CD4-positive, alpha-beta T cell (primary cell): ENCODE measurements at regions not wholly inside any gene's neighbourhood (a gene's known extent, or its start where the extent isn't known, plus 50 kb on each side); places are given as distances from the start of the nearest gene placed in this dataset.

ENCODE experiments used
- ATAC-seq: fragments of 200-7000 bp; cut with Tn5 transposase; one replicate; pipeline ENCODE4 v1.10.0; 2022; ENCODE audit warnings: mild to moderate bottlenecking; ENCODE audit not compliant: poor library complexity
- CTCF ChIA-PET: fragments of 350-600 bp; sonication (Branson Sonifier 250); formaldehyde crosslinking; loops from one replicate; lab custom pipeline; 2021; ENCODE audit warnings: antibody characterized with exemption, inconsistent platforms; lab: Charles Lee
- POLR2A ChIA-PET: fragments of 350-600 bp; sonication (Branson Sonifier 250); formaldehyde crosslinking; loops from one replicate; lab custom pipeline; 2021; ENCODE audit warnings: antibody characterized with exemption, inconsistent platforms; lab: Charles Lee
- DNase-seq, 14 experiments: peaks; one replicate each; pipeline ENCODE4 v3.0.0-alpha.2; 2013 to 2020; ENCODE audit warnings: mixed read lengths in 2 of 14
- H3K27ac ChIP-seq, 2 donors: one replicate each; pipeline versions ENCODE4 v1.5.1 to v1.7.0; 2013; ENCODE audit warnings: low read length in 2 of 2, low read depth in 1 of 2, mild to moderate bottlenecking in 1 of 2
- H3K27me3 ChIP-seq, 2 experiments: 1 replicate in 1 of 2; 2 replicates in 1 of 2; pipeline versions ENCODE4 v1.6.1 to v1.7.0; 2013; ENCODE audit warnings: low read length in 2 of 2, control low read depth in 1 of 2, mild to moderate bottlenecking in 1 of 2, moderate library complexity in 1 of 2; ENCODE audit not compliant: insufficient read depth in 2 of 2, control insufficient read depth in 1 of 2
- H3K36me3 ChIP-seq: one replicate; pipeline ENCODE4 v1.6.1; 2013; ENCODE audit warnings: low read length, control low read depth; ENCODE audit not compliant: insufficient read depth
- H3K4me1 ChIP-seq: one replicate; pipeline ENCODE4 v1.6.1; 2013; ENCODE audit warnings: low read length, control low read depth; ENCODE audit not compliant: insufficient read depth
- H3K4me3 ChIP-seq: one replicate; pipeline ENCODE4 v1.5.1; 2013; ENCODE audit warnings: mild to moderate bottlenecking, low read length, moderate library complexity
- H3K9me3 ChIP-seq, 2 experiments: 1 replicate in 1 of 2; 2 replicates in 1 of 2; pipeline versions ENCODE4 v1.6.1 to v1.7.0; 2013; ENCODE audit warnings: low read length in 2 of 2, mild to moderate bottlenecking in 2 of 2, control low read depth in 1 of 2, moderate library complexity in 1 of 2; ENCODE audit not compliant: control insufficient read depth in 1 of 2, insufficient read depth in 1 of 2
- H3K27ac Mint-ChIP-seq: one replicate; pipeline ENCODE4 v1.8.0; 2020; ENCODE audit warnings: mixed read lengths
- H3K27me3 Mint-ChIP-seq: one replicate; pipeline ENCODE4 v1.8.0; 2021; ENCODE audit warnings: mixed read lengths
- H3K36me3 Mint-ChIP-seq: one replicate; pipeline ENCODE4 v1.8.0; 2021; ENCODE audit warnings: low read depth, mixed read lengths
- H3K4me1 Mint-ChIP-seq: one replicate; pipeline ENCODE4 v1.8.0; 2021; ENCODE audit warnings: low read depth, mixed read lengths
- H3K4me3 Mint-ChIP-seq: one replicate; pipeline ENCODE4 v1.8.0; 2020; ENCODE audit warnings: mild to moderate bottlenecking, mixed read lengths
- H3K9me3 Mint-ChIP-seq: one replicate; pipeline ENCODE4 v1.8.0; 2020; ENCODE audit warnings: mixed read lengths
- intact Hi-C, 2 experiments: fragments of 100-400 bp; cut with DNase I in 1 of 2; cut with micrococcal nuclease in 1 of 2; formaldehyde crosslinking; loops; one replicate each; pipeline versions ENCODE4 v1.15.1 to v1.9.0; 2023 to 2025; cut with DNase I, micrococcal nuclease
- TF ChIP-seq, protein P1 (sequence below): fragments of 200-600 bp; IDR thresholded peaks from one replicate; pipeline ENCODE4 v1.8.0; 2022; ENCODE audit warnings: antibody characterized with exemption, mild to moderate bottlenecking

DNA sequence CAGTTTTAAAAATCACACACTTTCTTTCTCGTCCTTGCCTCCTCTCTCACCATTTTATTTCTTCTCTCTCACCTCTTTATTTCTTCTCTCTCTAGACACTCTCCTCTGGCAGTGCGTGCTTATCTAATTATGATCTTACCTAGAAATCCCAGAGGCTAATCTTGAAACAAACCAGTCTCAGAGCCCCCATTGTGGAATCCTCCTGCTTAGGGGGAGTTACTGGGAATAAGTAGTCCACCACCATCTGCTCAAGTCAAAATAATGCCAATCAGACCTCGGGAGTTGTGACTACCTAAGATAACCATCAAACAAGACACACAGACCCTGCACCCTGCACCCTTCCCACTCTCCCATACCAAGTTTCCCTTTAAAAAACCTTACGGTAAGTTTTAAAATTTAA lies 256.9 kb downstream of the POM121L12 start:
- Histone ChIP-seq H3K4me3 (no peak overlapping the region), H3K4me1 (no peaks in the 10 kb centered on the region), H3K36me3 (no peaks in the 10 kb centered on the region), H3K27ac (no peak overlapping the region), H3K9me3 (peaks cover 6 to 17% of the 10 kb centered on the region in 2 experiments), H3K27me3 (no peaks in the 10 kb centered on the region)
- ChIA-PET CTCF (no interaction called here), POLR2A (no interaction called here)
- H3K4me3 Mint-ChIP-seq = no peak overlapping the region
- ATAC-seq = no peak
- peaks cover 14% of the 10 kb centered on the region for H3K9me3 Mint-ChIP-seq
- no peak for DNase-seq
- intact Hi-C loops = no loop called here
- no peaks in the 10 kb centered on the region for H3K4me1 Mint-ChIP-seq
- H3K27ac Mint-ChIP-seq = no peak overlapping the region
- no peaks in the 10 kb centered on the region for H3K27me3 Mint-ChIP-seq
- no peaks in the 10 kb centered on the region for H3K36me3 Mint-ChIP-seq
- TF ChIP-seq, protein P1, sequence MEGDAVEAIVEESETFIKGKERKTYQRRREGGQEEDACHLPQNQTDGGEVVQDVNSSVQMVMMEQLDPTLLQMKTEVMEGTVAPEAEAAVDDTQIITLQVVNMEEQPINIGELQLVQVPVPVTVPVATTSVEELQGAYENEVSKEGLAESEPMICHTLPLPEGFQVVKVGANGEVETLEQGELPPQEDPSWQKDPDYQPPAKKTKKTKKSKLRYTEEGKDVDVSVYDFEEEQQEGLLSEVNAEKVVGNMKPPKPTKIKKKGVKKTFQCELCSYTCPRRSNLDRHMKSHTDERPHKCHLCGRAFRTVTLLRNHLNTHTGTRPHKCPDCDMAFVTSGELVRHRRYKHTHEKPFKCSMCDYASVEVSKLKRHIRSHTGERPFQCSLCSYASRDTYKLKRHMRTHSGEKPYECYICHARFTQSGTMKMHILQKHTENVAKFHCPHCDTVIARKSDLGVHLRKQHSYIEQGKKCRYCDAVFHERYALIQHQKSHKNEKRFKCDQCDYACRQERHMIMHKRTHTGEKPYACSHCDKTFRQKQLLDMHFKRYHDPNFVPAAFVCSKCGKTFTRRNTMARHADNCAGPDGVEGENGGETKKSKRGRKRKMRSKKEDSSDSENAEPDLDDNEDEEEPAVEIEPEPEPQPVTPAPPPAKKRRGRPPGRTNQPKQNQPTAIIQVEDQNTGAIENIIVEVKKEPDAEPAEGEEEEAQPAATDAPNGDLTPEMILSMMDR = no peak

- Histone ChIP-seq H3K36me3 (no peaks in the 10 kb centered on the region), H3K27me3 (no peaks in the 10 kb centered on the region), H3K4me1 (no peaks in the 10 kb centered on the region), H3K27ac (no peak overlapping the region), H3K4me3 (no peak overlapping the region), H3K9me3 (peaks cover 3 to 11% of the 10 kb centered on the region in 2 experiments)
- H3K36me3 Mint-ChIP-seq = no peaks in the 10 kb centered on the region
- H3K9me3 Mint-ChIP-seq = peaks cover 22% of the 10 kb centered on the region
- H3K27ac Mint-ChIP-seq = no peak overlapping the region
- no peak for DNase-seq
- no peak overlapping the region for H3K4me3 Mint-ChIP-seq
- CTCF ChIA-PET = no interaction called here
- intact Hi-C loops = no loop called here
- H3K4me1 Mint-ChIP-seq = no peaks in the 10 kb centered on the region
- TF ChIP-seq, protein P1 = no peak
- no peaks in the 10 kb centered on the region for H3K27me3 Mint-ChIP-seq
- POLR2A ChIA-PET = no interaction called here
- no peak for ATAC-seq
These were observed 267.2 kb downstream of the POM121L12 start for GRCh38 chr7:53302496-53303246.

- ChIA-PET CTCF (no interaction called here), POLR2A (no interaction called here)
- H3K36me3 ChIP-seq = no peaks in the 10 kb centered on the region
- Mint-ChIP-seq H3K4me3 (no peak overlapping the region), H3K27ac (no peak overlapping the region), H3K4me1 (no peaks in the 10 kb centered on the region), H3K27me3 (no peaks in the 10 kb centered on the region), H3K9me3 (peaks cover 22% of the 10 kb centered on the region), H3K36me3 (no peaks in the 10 kb centered on the region)
- DNase-seq (no peak), ATAC-seq (no peak)
- H3K4me3 ChIP-seq = no peak overlapping the region
- H3K9me3 ChIP-seq = peaks cover 3 to 8% of the 10 kb centered on the region in 2 experiments
- H3K4me1 ChIP-seq = no peaks in the 10 kb centered on the region
- no peaks in the 10 kb centered on the region for H3K27me3 ChIP-seq
- TF ChIP-seq, protein P1 = no peak
- intact Hi-C loops = no loop called here
- no peak overlapping the region for H3K27ac ChIP-seq
These were observed 268.3 kb downstream of the POM121L12 start for GRCh38 chr7:53303781-53304180.
